Endothelial cell of umbilical vein (primary cell): ENCODE measurements at regions not wholly inside any gene's neighbourhood (a gene's known extent, or its start where the extent isn't known, plus 50 kb on each side); places are given as distances from the start of the nearest gene placed in this dataset.

Source experiments
- BruUV-seq: library from RNA; stranded (reverse); fragments of 400-500 nt; replicated peaks from 2 replicates; lab custom pipeline; 2021; lab: Mats Ljungman, UMichigan
- CTCF ChIA-PET: fragments of 300-600, 350-600 bp; sonication (Branson Sonifier 250); formaldehyde crosslinking; loops from one replicate; lab custom pipeline; 2021; ENCODE audit warnings: antibody characterized with exemption, inconsistent platforms; lab: Charles Lee
- POLR2A ChIA-PET: fragments of 300-600, 350-600 bp; sonication (Branson Sonifier 250); formaldehyde crosslinking; loops from one replicate; lab custom pipeline; 2021; ENCODE audit warnings: antibody characterized with exemption, inconsistent platforms; lab: Charles Lee
- DNase-seq: peaks from one replicate; pipeline ENCODE4 v3.0.0-alpha.2; 2011; ENCODE audit warnings: low read depth, low spot score
- FAIRE-seq: peaks from 2 replicates; lab custom pipeline; 2011; peaks lifted over from hg19 to GRCh38; lab: Jason Lieb, UNC
- H2AFZ ChIP-seq: 2 replicates; pipeline ENCODE4 v1.6.0; 2012; ENCODE audit warnings: low read depth, low read length, control low read depth, inconsistent platforms
- H3K27ac ChIP-seq: 2 replicates; pipeline ENCODE4 v1.5.1; 2011; ENCODE audit warnings: low read depth, mild to moderate bottlenecking, control low read depth, low read length, moderate library complexity; ENCODE audit not compliant: insufficient read depth
- H3K27me3 ChIP-seq, 2 experiments: 2 replicates each; pipeline versions ENCODE4 v1.6.0 to v1.6.1; 2011; ENCODE audit warnings: low read length in 2 of 2, mixed read lengths in 1 of 2; ENCODE audit not compliant: control insufficient read depth in 2 of 2, insufficient read depth in 2 of 2
- H3K36me3 ChIP-seq, 2 experiments: 2 replicates in 1 of 2; 3 replicates in 1 of 2; pipeline ENCODE4 v1.5.1; 2011; ENCODE audit warnings: low read length in 2 of 2, mild to moderate bottlenecking in 1 of 2, moderate library complexity in 1 of 2; ENCODE audit not compliant: control insufficient read depth in 2 of 2, insufficient read depth in 2 of 2; ENCODE audit errors: extremely low read depth in 1 of 2
- H3K4me1 ChIP-seq: 3 replicates; pipeline ENCODE4 v1.5.1; 2011; ENCODE audit warnings: mild to moderate bottlenecking, low read length; ENCODE audit not compliant: control insufficient read depth, insufficient read depth; ENCODE audit errors: extremely low read depth
- H3K4me2 ChIP-seq: 2 replicates; pipeline ENCODE4 v1.6.1; 2011; ENCODE audit warnings: low read length, control low read depth, mixed read lengths; ENCODE audit not compliant: insufficient read depth
- H3K4me3 ChIP-seq, 3 experiments: fragments of 200-600 bp in 1 of 3; sonication (generic), shearing (Covaris generic) in 1 of 3; replicated peaks in 1 of 3; 2 replicates each; pipeline ENCODE4 v1.5.1; 2011 to 2016; ENCODE audit warnings: control low read depth in 3 of 3, low read length in 3 of 3, mild to moderate bottlenecking in 2 of 3, inconsistent platforms in 1 of 3, low read depth in 1 of 3, moderate library complexity in 1 of 3; ENCODE audit not compliant: insufficient read depth in 1 of 3
- H3K79me2 ChIP-seq: 2 replicates; pipeline ENCODE4 v1.6.0; 2012; ENCODE audit warnings: low read length, inconsistent platforms; ENCODE audit not compliant: control insufficient read depth, insufficient read depth
- H3K9ac ChIP-seq: replicated peaks from 2 replicates; pipeline ENCODE3; 2011; ENCODE audit warnings: low read length, control low read depth; ENCODE audit not compliant: insufficient read depth; ENCODE audit errors: extremely low read depth
- H3K9me1 ChIP-seq: replicated peaks from 3 replicates; pipeline ENCODE4 v1.6.0; 2011; ENCODE audit warnings: mild to moderate bottlenecking, low read length; ENCODE audit not compliant: control insufficient read depth, insufficient read depth; ENCODE audit errors: extremely low read depth
- H3K9me3 ChIP-seq: replicated peaks from 2 replicates; pipeline ENCODE4 v1.5.1; 2012; ENCODE audit warnings: low read length, inconsistent platforms; ENCODE audit not compliant: control insufficient read depth, insufficient read depth
- H4K20me1 ChIP-seq: replicated peaks from 2 replicates; pipeline ENCODE3; 2011; ENCODE audit warnings: mild to moderate bottlenecking, low read length; ENCODE audit not compliant: control insufficient read depth, insufficient read depth; ENCODE audit errors: extremely low read depth
- EZH2 ChIP-seq: IDR thresholded peaks from 2 replicates; pipeline ENCODE4 v1.6.1; 2012; ENCODE audit warnings: borderline replicate concordance, low read depth, mild to moderate bottlenecking, moderate library complexity, low read length, inconsistent platforms; ENCODE audit not compliant: severe bottlenecking
- FOS ChIP-seq: IDR thresholded peaks from 2 replicates; pipeline ENCODE4 v1.6.1; 2011; ENCODE audit warnings: mild to moderate bottlenecking, low read length, moderate library complexity, borderline replicate concordance; ENCODE audit not compliant: insufficient read depth
- GATA2 ChIP-seq: IDR thresholded peaks from 2 replicates; pipeline ENCODE4 v1.7.0; 2011; ENCODE audit warnings: low read depth, mild to moderate bottlenecking, moderate library complexity, mixed read lengths, low read length; ENCODE audit not compliant: insufficient read length, insufficient read depth
- JUN ChIP-seq: IDR thresholded peaks from 2 replicates; pipeline ENCODE4 v1.6.1; 2011; ENCODE audit warnings: borderline replicate concordance, low read depth; ENCODE audit not compliant: insufficient read length, insufficient read depth
- MAX ChIP-seq: IDR thresholded peaks from 2 replicates; pipeline ENCODE4 v1.6.1; 2011; ENCODE audit not compliant: insufficient read depth, insufficient read length
- MYC ChIP-seq: IDR thresholded peaks from one replicate; pipeline ENCODE4 v1.6.1; 2011; ENCODE audit warnings: mild to moderate bottlenecking, low read depth, low read length
- POLR2A ChIP-seq: IDR thresholded peaks from 2 replicates; pipeline ENCODE4 v1.6.1; 2012; ENCODE audit warnings: low read depth, mild to moderate bottlenecking, control low read depth, low read length
- POLR2AphosphoS5 ChIP-seq: IDR thresholded peaks from 2 replicates; pipeline ENCODE4 v1.6.1; 2012; ENCODE audit warnings: low read depth, mild to moderate bottlenecking, control low read depth, low read length, moderate library complexity; ENCODE audit not compliant: insufficient read depth
- dilution Hi-C: fragments of 300-500 bp; cut with MboI; formaldehyde crosslinking; loops from one replicate; pipeline ENCODE4 v1.15.0; 2019; ENCODE audit warnings: low sequenced_read_pairs; ENCODE audit not compliant: extremely low pct_ligation_motif_present
- intact Hi-C: fragments of 100-400 bp; cut with micrococcal nuclease; formaldehyde crosslinking; loops from one replicate; pipeline ENCODE4 v1.10.0; 2022
- TF ChIP-seq, protein P1 (sequence below), 2 donors: IDR thresholded peaks; 1 replicate in 1 of 2; 2 replicates in 1 of 2; pipeline ENCODE4 v1.5.1; 2011; ENCODE audit warnings: low read length in 2 of 2, mild to moderate bottlenecking in 2 of 2, moderate library complexity in 2 of 2, control low read depth in 1 of 2, inconsistent platforms in 1 of 2, low read depth in 1 of 2; ENCODE audit not compliant: insufficient read depth in 1 of 2; ENCODE audit errors: extremely low read depth in 1 of 2

DNA sequence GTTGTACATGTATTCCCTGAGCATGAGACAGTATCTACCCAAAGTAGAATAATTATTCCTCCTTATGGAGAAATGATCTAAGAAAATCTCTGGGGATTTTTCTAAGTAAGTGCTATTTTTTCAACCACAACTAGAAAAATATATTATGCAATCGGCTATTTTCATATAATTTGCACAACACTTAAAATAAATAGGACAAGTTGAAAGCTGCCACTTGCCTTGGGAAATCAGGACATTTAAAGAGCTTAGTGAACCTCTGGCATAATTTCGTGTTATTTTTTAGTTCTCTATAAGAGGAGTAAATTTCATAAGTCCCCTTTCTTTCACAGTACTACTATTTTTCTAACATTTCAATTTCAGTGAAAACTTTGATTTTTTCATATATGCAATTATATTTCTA is 672.1 kb downstream of the OTOL1 start:
- no peaks in the 10 kb centered on the region for H3K4me1 ChIP-seq
- no TSS peak for BruUV-seq
- no peaks in the 10 kb centered on the region for H3K36me3 ChIP-seq
- H4K20me1 ChIP-seq, result no peaks in the 10 kb centered on the region
- no peaks in the 10 kb centered on the region for H3K79me2 ChIP-seq
- DNase-seq (no peak), FAIRE-seq (no peak)
- ChIA-PET CTCF (no interaction called here), POLR2A (no interaction called here)
- H3K27ac ChIP-seq, result no peak overlapping the region
- no peaks in the 10 kb centered on the region for H3K9me1 ChIP-seq
- TF ChIP-seq GATA2, result no peak
- TF ChIP-seq JUN, result no peak
- no peak for TF ChIP-seq MYC
- no peak for TF ChIP-seq MAX
- no peak for TF ChIP-seq FOS
- TF ChIP-seq POLR2A, result no peak
- no peak for TF ChIP-seq POLR2AphosphoS5
- TF ChIP-seq EZH2, result no peak
- TF ChIP-seq, protein P1, sequence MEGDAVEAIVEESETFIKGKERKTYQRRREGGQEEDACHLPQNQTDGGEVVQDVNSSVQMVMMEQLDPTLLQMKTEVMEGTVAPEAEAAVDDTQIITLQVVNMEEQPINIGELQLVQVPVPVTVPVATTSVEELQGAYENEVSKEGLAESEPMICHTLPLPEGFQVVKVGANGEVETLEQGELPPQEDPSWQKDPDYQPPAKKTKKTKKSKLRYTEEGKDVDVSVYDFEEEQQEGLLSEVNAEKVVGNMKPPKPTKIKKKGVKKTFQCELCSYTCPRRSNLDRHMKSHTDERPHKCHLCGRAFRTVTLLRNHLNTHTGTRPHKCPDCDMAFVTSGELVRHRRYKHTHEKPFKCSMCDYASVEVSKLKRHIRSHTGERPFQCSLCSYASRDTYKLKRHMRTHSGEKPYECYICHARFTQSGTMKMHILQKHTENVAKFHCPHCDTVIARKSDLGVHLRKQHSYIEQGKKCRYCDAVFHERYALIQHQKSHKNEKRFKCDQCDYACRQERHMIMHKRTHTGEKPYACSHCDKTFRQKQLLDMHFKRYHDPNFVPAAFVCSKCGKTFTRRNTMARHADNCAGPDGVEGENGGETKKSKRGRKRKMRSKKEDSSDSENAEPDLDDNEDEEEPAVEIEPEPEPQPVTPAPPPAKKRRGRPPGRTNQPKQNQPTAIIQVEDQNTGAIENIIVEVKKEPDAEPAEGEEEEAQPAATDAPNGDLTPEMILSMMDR (IDR thresholded peaks at IDR 0.05; ENCODE audit: extremely low read depth in 1 of 2, insufficient read depth in 1 of 2, low read depth in 1 of 2, low read length in 2 of 2), result no peak
- no peak overlapping the region for H3K4me2 ChIP-seq
- H3K9ac ChIP-seq, result no peak overlapping the region
- dilution Hi-C loops, result no loop called here
- intact Hi-C loops, result no loop called here
- no peak overlapping the region for H2AFZ ChIP-seq
- no peak overlapping the region for H3K4me3 ChIP-seq
- H3K9me3 ChIP-seq, result no peaks in the 10 kb centered on the region
- H3K27me3 ChIP-seq, result no peaks in the 10 kb centered on the region
